ENCODE measurements at regions not wholly inside any gene's neighbourhood (a gene's known extent, or its start where the extent isn't known, plus 50 kb on each side); places are given as distances from the start of the nearest gene placed in this dataset.

- TF ChIP-seq ZBTB49 (CRISPR knock-in tag; IDR thresholded peaks at IDR 0.05; ENCODE audit: borderline replicate concordance) (no peak), ZNF891 (CRISPR knock-in tag; IDR thresholded peaks at IDR 0.05) (no peak), USF2 (IDR thresholded peaks at IDR 0.05; ENCODE audit: low read depth, low read length) (no peak), USF2 (CRISPR knock-in tag; IDR thresholded peaks at IDR 0.05; ENCODE audit: borderline replicate concordance) (no peak), MTF2 (CRISPR knock-in tag; IDR thresholded peaks at IDR 0.05; ENCODE audit: borderline replicate concordance) (no peak), SMARCE1 (IDR thresholded peaks at IDR 0.05; ENCODE audit: borderline replicate concordance) (no peak)
Observed at GRCh38 chr14:58912287-58912686, 274.5 kb downstream of the DACT1 start.

Measured in HepG2 (cell line).